Breast epithelium (tissue), 4 donors: ENCODE measurements at regions not wholly inside any gene's neighbourhood (a gene's known extent, or its start where the extent isn't known, plus 50 kb on each side); places are given as distances from the start of the nearest gene placed in this dataset.

Source experiments
- DNase-seq, 2 donors: peaks; one replicate each; pipeline ENCODE4 v3.0.0-alpha.2; 2019; ENCODE audit warnings: low spot score in 2 of 2
- H3K27ac ChIP-seq, 2 donors: fragments of 200-600 bp; sonication (generic) in 1 of 2; one replicate each; pipeline ENCODE4 v1.5.1; 2016 to 2019; ENCODE audit warnings: mild to moderate bottlenecking in 1 of 2
- H3K27me3 ChIP-seq, 2 donors: fragments of 200-600 bp; sonication (generic) in 1 of 2; one replicate each; pipeline versions ENCODE4 v1.5.1 to v1.6.0; 2017 to 2019; ENCODE audit warnings: control low read depth in 1 of 2, mild to moderate bottlenecking in 1 of 2
- H3K36me3 ChIP-seq: fragments of 200-600 bp; one replicate; pipeline ENCODE4 v1.5.1; 2019
- H3K4me1 ChIP-seq, 2 donors: fragments of 200-600 bp; sonication (generic); one replicate each; pipeline ENCODE4 v1.5.1; 2016 to 2019; ENCODE audit warnings: control low read depth in 1 of 2
- H3K4me3 ChIP-seq, 3 donors: fragments of 200-600 bp; sonication (generic); 1 replicate in 2 of 3; 2 replicates in 1 of 3; pipeline ENCODE4 v1.5.1; 2016 to 2019; ENCODE audit warnings: mild to moderate bottlenecking in 3 of 3, moderate library complexity in 2 of 3
- H3K9me3 ChIP-seq, 2 donors: fragments of 200-600 bp; sonication (generic) in 1 of 2; one replicate each; pipeline ENCODE4 v1.5.1; 2016 to 2019; ENCODE audit warnings: control low read depth in 1 of 2
- POLR2A ChIP-seq: fragments of 450-650 bp; IDR thresholded peaks from one replicate; pipeline ENCODE4 v1.6.1; 2016; ENCODE audit warnings: antibody characterized with exemption, mild to moderate bottlenecking, moderate library complexity
- POLR2AphosphoS5 ChIP-seq, 3 donors: sonication (generic); formaldehyde crosslinking; IDR thresholded peaks; one replicate each; pipeline ENCODE4 v1.6.1; 2017; ENCODE audit warnings: antibody characterized with exemption in 3 of 3
- intact Hi-C: fragments of 100-400 bp; cut with DNase I; formaldehyde crosslinking; loops from one replicate; pipeline ENCODE4 v1.15.1; 2023; ENCODE audit warnings: low total_unique reads
- TF ChIP-seq, protein P1 (sequence below), 3 donors: fragments of 450-650 bp; IDR thresholded peaks; one replicate each; pipeline ENCODE4 v1.5.1; 2016 to 2017; ENCODE audit warnings: antibody characterized with exemption in 3 of 3, mild to moderate bottlenecking in 3 of 3, moderate library complexity in 3 of 3

DNA sequence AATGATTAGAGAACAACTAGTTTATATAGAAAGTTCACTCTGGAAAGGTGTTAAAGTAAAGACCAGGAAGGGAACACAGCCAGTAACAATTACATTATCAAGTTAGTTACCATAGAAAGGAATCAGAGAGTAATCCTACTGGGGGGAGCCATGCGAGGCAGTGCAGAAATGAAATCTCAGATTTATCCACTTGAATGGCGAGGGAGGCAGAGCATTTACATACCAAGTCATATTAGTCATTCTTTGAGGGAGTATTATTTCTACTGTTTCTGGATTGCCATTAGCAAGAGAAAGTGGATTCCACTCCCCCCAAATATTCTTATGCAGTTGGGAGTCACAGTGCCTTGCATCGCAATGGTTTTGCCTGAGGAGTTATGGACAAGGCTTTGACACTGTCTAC, 472.7 kb upstream of the TRIB2 start:
- intact Hi-C loops, result loop anchor here (5.0 kb wide), 1 partner anchor 563 kb away; no protein-coding TSS in a partner anchor
- TF ChIP-seq POLR2AphosphoS5 (IDR thresholded peaks at IDR 0.05) (no peak), POLR2A (no peak)
- TF ChIP-seq, protein P1, sequence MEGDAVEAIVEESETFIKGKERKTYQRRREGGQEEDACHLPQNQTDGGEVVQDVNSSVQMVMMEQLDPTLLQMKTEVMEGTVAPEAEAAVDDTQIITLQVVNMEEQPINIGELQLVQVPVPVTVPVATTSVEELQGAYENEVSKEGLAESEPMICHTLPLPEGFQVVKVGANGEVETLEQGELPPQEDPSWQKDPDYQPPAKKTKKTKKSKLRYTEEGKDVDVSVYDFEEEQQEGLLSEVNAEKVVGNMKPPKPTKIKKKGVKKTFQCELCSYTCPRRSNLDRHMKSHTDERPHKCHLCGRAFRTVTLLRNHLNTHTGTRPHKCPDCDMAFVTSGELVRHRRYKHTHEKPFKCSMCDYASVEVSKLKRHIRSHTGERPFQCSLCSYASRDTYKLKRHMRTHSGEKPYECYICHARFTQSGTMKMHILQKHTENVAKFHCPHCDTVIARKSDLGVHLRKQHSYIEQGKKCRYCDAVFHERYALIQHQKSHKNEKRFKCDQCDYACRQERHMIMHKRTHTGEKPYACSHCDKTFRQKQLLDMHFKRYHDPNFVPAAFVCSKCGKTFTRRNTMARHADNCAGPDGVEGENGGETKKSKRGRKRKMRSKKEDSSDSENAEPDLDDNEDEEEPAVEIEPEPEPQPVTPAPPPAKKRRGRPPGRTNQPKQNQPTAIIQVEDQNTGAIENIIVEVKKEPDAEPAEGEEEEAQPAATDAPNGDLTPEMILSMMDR (IDR thresholded peaks at IDR 0.05), result no peak

DNA sequence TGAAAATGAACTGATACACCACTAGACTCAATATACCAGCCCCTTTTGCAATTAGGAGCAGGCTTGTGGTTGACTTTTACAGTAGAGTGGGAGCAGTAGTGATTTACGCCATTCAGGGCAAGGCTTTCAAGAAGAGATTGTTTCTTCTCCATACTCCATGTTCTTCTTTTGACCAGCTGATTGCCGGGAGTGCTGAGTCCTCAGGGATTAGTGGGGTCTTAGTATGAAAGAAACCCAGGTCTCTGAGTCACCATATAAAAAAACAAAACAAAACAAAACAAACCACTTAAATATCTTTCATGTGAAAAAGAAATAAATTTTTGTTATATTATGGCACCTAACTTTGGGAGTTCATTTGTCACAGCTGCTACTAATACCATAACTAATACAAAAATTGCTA, 465.6 kb upstream of the TRIB2 start:
- Histone ChIP-seq H3K4me3 (no peak overlapping the region), H3K9me3 (no peaks in the 10 kb centered on the region), H3K27ac (no peak overlapping the region), H3K27me3 (no peaks in the 10 kb centered on the region), H3K4me1 (no peaks in the 10 kb centered on the region), H3K36me3 (no peaks in the 10 kb centered on the region)
- TF ChIP-seq POLR2A (no peak), POLR2AphosphoS5 (IDR thresholded peaks at IDR 0.05) (no peak)
- TF ChIP-seq, protein P1 (IDR thresholded peaks at IDR 0.05), result no peak
- DNase-seq, result no peak
- intact Hi-C loops, result no loop called here

More for the DNA sequence above, 472.7 kb upstream of the TRIB2 start:
- DNase-seq, result no peak
- no peaks in the 10 kb centered on the region for H3K27me3 ChIP-seq
- no peak overlapping the region for H3K27ac ChIP-seq
- no peaks in the 10 kb centered on the region for H3K36me3 ChIP-seq
- H3K9me3 ChIP-seq, result no peaks in the 10 kb centered on the region
- no peak overlapping the region for H3K4me3 ChIP-seq
- H3K4me1 ChIP-seq, result no peaks in the 10 kb centered on the region

DNA sequence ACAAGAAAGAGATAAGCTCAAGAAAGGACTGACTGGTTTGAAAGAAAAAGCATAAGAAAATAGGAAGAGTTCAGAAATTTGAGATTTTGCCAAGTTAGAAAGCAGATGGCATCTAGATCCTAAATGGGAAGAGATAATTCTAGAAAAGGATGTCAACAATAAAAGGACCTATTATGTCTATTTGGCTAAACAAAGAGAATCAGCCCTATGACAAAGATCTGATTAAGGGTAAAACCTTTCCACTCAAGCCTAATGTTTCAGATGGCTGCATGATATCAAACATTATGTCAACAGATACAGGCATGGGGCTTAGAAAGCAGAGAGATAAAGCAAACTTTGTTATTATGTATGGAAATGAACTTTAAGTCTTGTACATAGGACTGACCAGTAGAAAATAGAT, 465.0 kb upstream of the TRIB2 start:
- Histone ChIP-seq H3K27ac (no peak overlapping the region), H3K9me3 (no peaks in the 10 kb centered on the region), H3K4me1 (no peaks in the 10 kb centered on the region), H3K4me3 (no peak overlapping the region), H3K27me3 (no peaks in the 10 kb centered on the region), H3K36me3 (no peaks in the 10 kb centered on the region)
- intact Hi-C loops, result no loop called here
- TF ChIP-seq POLR2AphosphoS5 (IDR thresholded peaks at IDR 0.05) (no peak), POLR2A (no peak)
- TF ChIP-seq, protein P1 (IDR thresholded peaks at IDR 0.05), result no peak
- no peak for DNase-seq

DNA sequence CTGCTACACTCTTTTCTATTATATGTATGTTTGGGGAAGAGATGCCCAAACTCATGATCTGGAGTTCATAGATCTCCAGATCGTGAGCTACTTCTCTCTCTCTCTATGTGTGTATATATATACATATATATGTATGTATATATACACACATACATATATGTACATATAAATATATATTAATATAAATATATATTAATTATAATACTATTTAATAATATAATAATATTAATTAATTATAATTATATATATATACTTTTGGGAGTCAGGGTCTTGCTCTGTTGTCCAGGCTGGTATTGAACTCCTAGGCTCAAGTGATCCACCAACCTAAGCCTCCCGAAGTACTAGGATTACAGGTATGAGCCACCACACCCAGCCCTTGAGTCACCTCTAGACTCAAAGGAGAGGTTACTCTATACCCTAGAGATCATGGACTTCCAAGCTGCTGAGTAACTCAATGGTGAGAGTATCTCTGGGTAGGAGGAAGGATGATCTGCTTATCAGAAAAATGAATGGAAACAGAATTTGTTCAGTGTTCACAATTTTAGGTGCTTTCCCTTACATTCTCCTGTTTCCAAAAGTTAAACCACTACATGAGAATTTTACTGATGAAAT, 463.5 kb upstream of the TRIB2 start:
- no peaks in the 10 kb centered on the region for H3K4me1 ChIP-seq
- no peaks in the 10 kb centered on the region for H3K9me3 ChIP-seq
- intact Hi-C loops, result no loop called here
- H3K36me3 ChIP-seq, result no peaks in the 10 kb centered on the region
- DNase-seq, result no peak
- no peak overlapping the region for H3K4me3 ChIP-seq
- no peak overlapping the region for H3K27ac ChIP-seq
- TF ChIP-seq POLR2AphosphoS5 (IDR thresholded peaks at IDR 0.05) (no peak), POLR2A (no peak)
- no peaks in the 10 kb centered on the region for H3K27me3 ChIP-seq

DNA sequence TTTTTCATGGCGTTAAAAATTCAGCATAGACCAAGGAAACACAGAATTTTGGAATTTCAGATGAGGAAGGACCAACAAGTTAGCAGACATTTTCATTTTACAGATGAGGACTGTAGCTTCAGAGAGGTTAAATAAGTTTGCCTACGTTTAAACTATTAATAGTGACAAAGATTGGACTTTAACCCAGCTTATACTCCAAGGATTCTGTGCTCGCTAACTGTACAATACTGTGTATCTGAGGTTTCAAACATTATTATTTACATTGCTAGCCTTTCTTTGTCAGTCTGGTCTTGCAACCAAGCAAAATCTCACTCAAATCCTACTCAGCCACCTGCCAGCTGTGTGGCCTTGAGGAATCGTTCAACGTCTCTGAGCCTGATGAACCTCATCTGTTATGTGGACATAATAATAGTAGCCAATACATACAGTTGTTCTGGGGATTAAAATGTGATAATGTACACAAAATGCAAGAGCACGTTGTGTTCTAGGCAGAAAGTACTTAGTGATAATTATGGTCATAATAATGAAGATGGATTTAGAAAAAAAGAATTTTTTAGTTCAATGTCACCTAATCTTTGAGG, 462.4 kb upstream of the TRIB2 start:
- H3K27ac ChIP-seq, result no peak overlapping the region
- intact Hi-C loops, result no loop called here
- no peaks in the 10 kb centered on the region for H3K36me3 ChIP-seq
- H3K9me3 ChIP-seq, result no peaks in the 10 kb centered on the region
- H3K4me3 ChIP-seq, result no peak overlapping the region
- TF ChIP-seq POLR2AphosphoS5 (IDR thresholded peaks at IDR 0.05), result no peak
- no peak for TF ChIP-seq POLR2A
- TF ChIP-seq, protein P1 (IDR thresholded peaks at IDR 0.05), result no peak
- no peak for DNase-seq
- no peaks in the 10 kb centered on the region for H3K27me3 ChIP-seq
- no peaks in the 10 kb centered on the region for H3K4me1 ChIP-seq
